ENCODE measurements at regions not wholly inside any gene's neighbourhood (a gene's known extent, or its start where the extent isn't known, plus 50 kb on each side); places are given as distances from the start of the nearest gene placed in this dataset.

DNA sequence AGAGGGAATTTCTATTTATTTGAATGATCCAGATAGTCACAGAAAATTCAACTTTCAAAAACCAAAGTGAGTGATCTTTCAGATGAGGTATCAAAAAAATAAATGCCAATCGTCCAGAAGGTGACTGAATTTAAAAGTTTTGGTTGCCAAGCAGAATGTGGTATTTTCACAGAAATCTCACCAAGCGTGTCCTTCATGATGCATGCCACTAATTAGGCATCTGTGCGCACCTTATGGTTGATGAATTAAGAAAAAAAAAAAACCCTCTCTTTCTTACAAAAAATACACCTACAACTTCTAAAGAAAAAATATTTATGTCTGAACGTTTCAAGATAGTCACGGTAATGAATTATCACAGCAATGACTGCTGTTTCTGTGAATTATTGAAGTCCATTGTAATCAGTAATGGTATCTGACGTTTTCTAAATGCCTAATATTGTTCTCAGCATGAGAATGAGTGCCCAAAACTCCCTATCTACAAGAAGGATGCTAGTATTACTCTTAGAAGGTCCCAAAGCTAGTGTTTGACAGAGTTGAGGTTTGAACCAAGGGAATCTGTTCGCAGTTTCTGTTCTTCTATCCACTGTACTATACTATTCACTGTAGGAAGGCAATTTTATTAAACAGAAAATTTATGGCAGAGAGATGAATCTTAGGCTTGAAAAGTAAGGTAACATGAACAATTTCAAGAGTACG is 219.6 kb upstream of the NETO1 start:
- no peak overlapping the region for H3K4me3 Mint-ChIP-seq (ENCODE audit: low read depth, unreplicated experiment)
- H3K4me1 Mint-ChIP-seq (ENCODE audit: low read depth, unreplicated experiment), result peaks cover 19% of the 10 kb centered on the region
- H3K27me3 Mint-ChIP-seq (ENCODE audit: unreplicated experiment), result no peaks in the 10 kb centered on the region
- intact Hi-C loops (cut with micrococcal nuclease; ENCODE audit: unreplicated experiment), result no loop called here
- no TSS peak for BruUV-seq (replicated peaks)
- DNase-seq, result no peak
- H3K36me3 Mint-ChIP-seq (ENCODE audit: insufficient read depth, unreplicated experiment), result no peaks in the 10 kb centered on the region
- CTCF ChIA-PET, result no interaction called here
- no peaks in the 10 kb centered on the region for H3K9me3 Mint-ChIP-seq (ENCODE audit: low read depth, unreplicated experiment)
- TF ChIP-seq, protein P1, sequence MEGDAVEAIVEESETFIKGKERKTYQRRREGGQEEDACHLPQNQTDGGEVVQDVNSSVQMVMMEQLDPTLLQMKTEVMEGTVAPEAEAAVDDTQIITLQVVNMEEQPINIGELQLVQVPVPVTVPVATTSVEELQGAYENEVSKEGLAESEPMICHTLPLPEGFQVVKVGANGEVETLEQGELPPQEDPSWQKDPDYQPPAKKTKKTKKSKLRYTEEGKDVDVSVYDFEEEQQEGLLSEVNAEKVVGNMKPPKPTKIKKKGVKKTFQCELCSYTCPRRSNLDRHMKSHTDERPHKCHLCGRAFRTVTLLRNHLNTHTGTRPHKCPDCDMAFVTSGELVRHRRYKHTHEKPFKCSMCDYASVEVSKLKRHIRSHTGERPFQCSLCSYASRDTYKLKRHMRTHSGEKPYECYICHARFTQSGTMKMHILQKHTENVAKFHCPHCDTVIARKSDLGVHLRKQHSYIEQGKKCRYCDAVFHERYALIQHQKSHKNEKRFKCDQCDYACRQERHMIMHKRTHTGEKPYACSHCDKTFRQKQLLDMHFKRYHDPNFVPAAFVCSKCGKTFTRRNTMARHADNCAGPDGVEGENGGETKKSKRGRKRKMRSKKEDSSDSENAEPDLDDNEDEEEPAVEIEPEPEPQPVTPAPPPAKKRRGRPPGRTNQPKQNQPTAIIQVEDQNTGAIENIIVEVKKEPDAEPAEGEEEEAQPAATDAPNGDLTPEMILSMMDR (IDR thresholded peaks at IDR 0.05; ENCODE audit: unreplicated experiment), result no peak
- no peak overlapping the region for H3K27ac Mint-ChIP-seq (ENCODE audit: unreplicated experiment)

DNA sequence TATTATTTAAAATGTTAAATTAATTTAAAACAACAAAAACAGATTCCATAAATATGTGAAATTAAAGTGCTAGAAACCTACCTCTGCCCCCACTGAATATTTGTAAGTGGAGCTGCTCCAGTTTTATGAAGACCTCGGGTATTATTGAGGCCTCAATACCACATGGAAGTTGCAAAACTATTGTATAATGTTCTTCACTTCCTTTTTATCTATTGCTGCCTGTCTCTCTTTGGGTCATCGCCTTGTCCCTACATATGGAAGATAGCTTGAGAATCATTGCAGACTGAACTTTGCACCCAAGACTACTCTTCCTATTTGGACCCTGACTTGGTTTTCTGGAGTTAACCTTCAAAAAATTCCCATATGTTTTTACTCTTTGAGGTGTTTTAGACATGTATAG is 212.1 kb upstream of the NETO1 start:
- H3K36me3 Mint-ChIP-seq (ENCODE audit: insufficient read depth, unreplicated experiment), result no peaks in the 10 kb centered on the region
- peaks cover 8% of the 10 kb centered on the region for H3K4me1 Mint-ChIP-seq (ENCODE audit: low read depth, unreplicated experiment)
- TF ChIP-seq, protein P1 (IDR thresholded peaks at IDR 0.05; ENCODE audit: unreplicated experiment), result no peak
- intact Hi-C loops (cut with micrococcal nuclease; ENCODE audit: unreplicated experiment), result no loop called here
- H3K9me3 Mint-ChIP-seq (ENCODE audit: low read depth, unreplicated experiment), result no peaks in the 10 kb centered on the region
- BruUV-seq (replicated peaks), result no TSS peak
- CTCF ChIA-PET, result no interaction called here
- no peak overlapping the region for H3K27ac Mint-ChIP-seq (ENCODE audit: unreplicated experiment)
- H3K4me3 Mint-ChIP-seq (ENCODE audit: low read depth, unreplicated experiment), result no peak overlapping the region
- no peaks in the 10 kb centered on the region for H3K27me3 Mint-ChIP-seq (ENCODE audit: unreplicated experiment)
- DNase-seq, result no peak

DNA sequence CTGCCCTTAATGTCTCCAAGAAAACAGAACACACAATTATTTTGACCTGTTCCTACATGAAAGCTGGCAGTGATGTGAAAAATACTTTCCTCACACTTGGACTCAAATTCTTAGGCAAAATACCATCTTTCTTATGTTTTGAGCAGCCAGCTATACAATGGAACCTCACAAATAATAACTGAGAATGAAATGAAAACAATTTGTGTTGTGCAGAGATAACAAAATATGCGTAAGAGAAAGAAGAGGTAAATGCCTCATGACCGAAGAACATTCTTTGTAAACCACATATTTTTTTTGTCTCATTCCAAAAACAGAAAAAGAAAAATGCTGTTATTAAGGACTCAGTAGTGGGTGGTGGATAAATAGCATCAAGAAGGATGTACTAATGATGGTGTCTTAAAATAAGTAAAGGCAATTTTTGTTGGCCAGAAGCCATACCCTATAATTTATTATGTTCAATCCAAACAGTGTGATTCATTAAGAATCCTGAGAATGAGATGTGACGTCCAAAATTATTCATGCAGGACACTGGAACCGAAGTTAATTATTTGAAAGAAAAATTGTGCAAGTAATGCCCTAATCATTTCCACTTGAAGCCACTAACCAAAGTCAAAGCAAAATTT is 193.0 kb upstream of the NETO1 start:
- Mint-ChIP-seq H3K27ac (ENCODE audit: unreplicated experiment) (no peak overlapping the region), H3K4me3 (ENCODE audit: low read depth, unreplicated experiment) (no peak overlapping the region)

DNA sequence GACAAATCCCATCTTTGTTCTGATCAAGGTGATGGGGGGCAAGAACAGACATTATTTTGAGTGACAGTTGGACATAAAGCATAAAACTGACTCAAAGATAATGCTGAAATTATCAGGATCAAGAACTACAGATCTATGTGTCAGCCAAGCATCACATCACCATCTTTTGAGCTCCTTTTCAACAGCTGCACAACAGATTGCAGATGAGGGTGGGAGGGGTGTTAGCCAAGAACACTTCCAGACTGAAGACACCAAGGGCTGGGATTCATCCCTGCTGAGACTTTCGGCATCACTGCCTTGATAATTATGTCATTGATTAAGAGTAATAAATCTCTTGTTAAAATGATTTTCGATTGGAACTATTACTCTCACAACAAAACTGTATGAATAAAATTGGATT is 191.5 kb upstream of the NETO1 start:
- H3K4me3 Mint-ChIP-seq (ENCODE audit: low read depth, unreplicated experiment), result no peak overlapping the region
- TF ChIP-seq, protein P1 (IDR thresholded peaks at IDR 0.05; ENCODE audit: unreplicated experiment), result no peak

More for the DNA sequence above, 193.0 kb upstream of the NETO1 start:
- intact Hi-C loops (cut with micrococcal nuclease; ENCODE audit: unreplicated experiment), result loop anchor here (1.0 kb wide), 1 partner anchor 28 kb away; no protein-coding TSS in a partner anchor
- CTCF ChIA-PET, result no interaction called here
- Mint-ChIP-seq H3K4me1 (ENCODE audit: low read depth, unreplicated experiment) (peaks cover 9% of the 10 kb centered on the region), H3K36me3 (ENCODE audit: insufficient read depth, unreplicated experiment) (no peaks in the 10 kb centered on the region), H3K9me3 (ENCODE audit: low read depth, unreplicated experiment) (no peaks in the 10 kb centered on the region), H3K27me3 (ENCODE audit: unreplicated experiment) (no peaks in the 10 kb centered on the region)
- BruUV-seq (replicated peaks), result no TSS peak
- no peak for DNase-seq
- TF ChIP-seq, protein P1 (IDR thresholded peaks at IDR 0.05; ENCODE audit: unreplicated experiment), result no peak

More for the DNA sequence above, 191.5 kb upstream of the NETO1 start:
- Mint-ChIP-seq H3K27ac (ENCODE audit: unreplicated experiment) (no peak overlapping the region), H3K9me3 (ENCODE audit: low read depth, unreplicated experiment) (no peaks in the 10 kb centered on the region), H3K36me3 (ENCODE audit: insufficient read depth, unreplicated experiment) (no peaks in the 10 kb centered on the region), H3K4me1 (ENCODE audit: low read depth, unreplicated experiment) (peaks cover 9% of the 10 kb centered on the region), H3K27me3 (ENCODE audit: unreplicated experiment) (no peaks in the 10 kb centered on the region)
- no peak for DNase-seq
- BruUV-seq (replicated peaks), result no TSS peak
- intact Hi-C loops (cut with micrococcal nuclease; ENCODE audit: unreplicated experiment), result no loop called here
- CTCF ChIA-PET, result no interaction called here

All from Calu3 (cell line).